RWPE1 (cell line): ENCODE measurements at regions not wholly inside any gene's neighbourhood (a gene's known extent, or its start where the extent isn't known, plus 50 kb on each side); places are given as distances from the start of the nearest gene placed in this dataset.

Source experiments
- CTCF ChIA-PET: fragments of 350-600 bp; sonication (Branson Sonifier 250); formaldehyde crosslinking; extraction: SDS; loops from one replicate; lab custom pipeline; 2021; lab: Yijun Ruan, JAX
- POLR2A ChIA-PET: fragments of 400-600 bp; formaldehyde crosslinking; extraction: SDS; loops from one replicate; lab custom pipeline; 2020; ENCODE audit warnings: antibody characterized with exemption; ENCODE audit not compliant: low non-redundant PET; lab: Yijun Ruan, JAX
- DNase-seq: peaks from one replicate; pipeline ENCODE4 v3.0.0; 2012; ENCODE audit warnings: low spot score
- H3K27ac ChIP-seq: fragments of 450-650 bp; 2 replicates; pipeline ENCODE4 v1.5.1; 2017
- TF ChIP-seq, protein P1 (sequence below): fragments of 450-650 bp; conservative IDR thresholded peaks from 2 replicates; pipeline ENCODE4 v1.5.1; 2017; ENCODE audit warnings: low read depth, mild to moderate bottlenecking

DNA sequence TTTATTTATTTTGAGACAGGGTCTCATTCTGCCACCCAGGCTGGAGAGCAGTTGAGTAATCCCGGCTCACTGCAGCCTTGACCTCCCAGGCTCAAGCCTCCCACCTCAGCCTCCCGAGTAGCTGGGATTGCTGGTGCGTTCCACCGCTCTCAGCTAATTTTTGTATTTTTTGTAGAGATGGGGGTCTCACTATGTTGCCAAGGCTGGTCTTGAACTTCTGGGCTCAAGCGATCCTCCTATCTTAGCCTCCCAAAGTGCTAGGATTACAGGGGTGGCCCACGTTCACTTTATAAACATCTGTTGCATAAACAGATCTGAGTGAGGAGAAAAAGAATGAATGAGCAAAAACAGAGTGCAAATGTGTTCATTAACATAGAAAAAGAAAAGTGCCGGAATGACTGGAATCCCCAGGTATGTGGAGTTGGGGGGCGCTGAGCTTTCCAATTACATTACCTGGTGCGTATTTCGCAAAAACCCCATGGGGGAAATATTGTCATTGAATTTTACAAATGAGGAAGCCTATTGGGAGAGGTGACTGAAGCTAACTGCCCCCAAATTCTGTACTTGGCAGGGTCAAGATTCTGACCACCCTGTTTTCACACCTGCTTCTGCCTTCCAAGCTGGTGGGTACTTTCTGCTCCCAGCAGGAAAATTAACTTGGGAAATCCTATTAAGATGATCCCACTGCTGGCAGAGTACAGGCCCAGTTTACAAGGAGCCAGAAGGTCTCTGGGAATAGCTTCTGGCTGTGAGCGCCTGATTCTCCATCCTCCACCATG, 207.7 kb upstream of the JARID2 start:
- POLR2A ChIA-PET, result no interaction called here
- no peak for DNase-seq

DNA sequence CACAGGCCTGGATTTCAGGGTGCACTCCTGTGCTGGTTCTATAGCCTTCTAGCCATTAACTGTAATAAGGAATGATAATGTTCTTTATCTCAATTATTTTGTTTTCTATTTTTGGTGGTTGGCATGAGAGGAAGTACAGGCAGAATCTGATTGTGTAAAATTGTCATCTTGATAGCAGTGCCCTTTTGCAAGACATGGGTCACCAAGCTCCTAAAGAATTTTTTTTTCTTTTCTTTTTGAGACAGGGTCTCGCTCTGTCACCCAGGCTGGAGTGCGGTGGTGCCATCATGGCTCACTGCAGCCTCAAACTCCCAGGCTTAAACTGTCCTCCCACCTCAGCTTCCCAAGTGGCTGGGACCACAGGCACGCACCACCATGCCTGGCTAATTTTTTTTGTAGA, 206.7 kb upstream of the JARID2 start:
- H3K27ac ChIP-seq, result no peak overlapping the region
- no peak for DNase-seq
- ChIA-PET CTCF (no interaction called here), POLR2A (no interaction called here)
- TF ChIP-seq, protein P1, sequence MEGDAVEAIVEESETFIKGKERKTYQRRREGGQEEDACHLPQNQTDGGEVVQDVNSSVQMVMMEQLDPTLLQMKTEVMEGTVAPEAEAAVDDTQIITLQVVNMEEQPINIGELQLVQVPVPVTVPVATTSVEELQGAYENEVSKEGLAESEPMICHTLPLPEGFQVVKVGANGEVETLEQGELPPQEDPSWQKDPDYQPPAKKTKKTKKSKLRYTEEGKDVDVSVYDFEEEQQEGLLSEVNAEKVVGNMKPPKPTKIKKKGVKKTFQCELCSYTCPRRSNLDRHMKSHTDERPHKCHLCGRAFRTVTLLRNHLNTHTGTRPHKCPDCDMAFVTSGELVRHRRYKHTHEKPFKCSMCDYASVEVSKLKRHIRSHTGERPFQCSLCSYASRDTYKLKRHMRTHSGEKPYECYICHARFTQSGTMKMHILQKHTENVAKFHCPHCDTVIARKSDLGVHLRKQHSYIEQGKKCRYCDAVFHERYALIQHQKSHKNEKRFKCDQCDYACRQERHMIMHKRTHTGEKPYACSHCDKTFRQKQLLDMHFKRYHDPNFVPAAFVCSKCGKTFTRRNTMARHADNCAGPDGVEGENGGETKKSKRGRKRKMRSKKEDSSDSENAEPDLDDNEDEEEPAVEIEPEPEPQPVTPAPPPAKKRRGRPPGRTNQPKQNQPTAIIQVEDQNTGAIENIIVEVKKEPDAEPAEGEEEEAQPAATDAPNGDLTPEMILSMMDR, result no peak

More for the DNA sequence above, 207.7 kb upstream of the JARID2 start:
- CTCF ChIA-PET, result interaction anchor here (0.5 kb wide), 1 partner anchor 76 kb away, joined by 3 read pairs; no protein-coding TSS in a partner anchor
- H3K27ac ChIP-seq, result no peak overlapping the region
- TF ChIP-seq, protein P1, result no peak

DNA sequence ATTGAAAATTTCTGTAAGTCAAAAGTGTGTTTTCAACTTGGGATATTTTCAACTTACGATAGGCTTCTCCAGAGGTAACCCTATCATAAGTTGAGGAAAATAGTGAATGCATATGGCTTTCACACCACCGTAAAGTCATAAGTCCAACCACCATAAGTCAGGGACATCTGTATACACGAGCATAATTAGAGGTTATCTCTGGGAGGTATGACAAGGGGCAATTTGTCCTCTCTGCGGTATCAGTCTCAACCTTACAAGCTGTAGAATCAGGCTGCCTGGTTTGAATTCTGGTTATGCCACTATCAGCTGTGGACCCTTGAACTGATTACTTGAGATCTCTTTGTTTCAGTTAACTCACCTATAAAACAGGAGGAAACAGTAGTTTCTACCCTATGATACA, 202.9 kb upstream of the JARID2 start:
- TF ChIP-seq, protein P1, result no peak
- H3K27ac ChIP-seq, result no peak overlapping the region
- POLR2A ChIA-PET, result no interaction called here
- CTCF ChIA-PET, result interaction anchor here (0.6 kb wide), 1 partner anchor 1248 kb away, joined by 5 read pairs; no protein-coding TSS in a partner anchor
- DNase-seq, result no peak

DNA sequence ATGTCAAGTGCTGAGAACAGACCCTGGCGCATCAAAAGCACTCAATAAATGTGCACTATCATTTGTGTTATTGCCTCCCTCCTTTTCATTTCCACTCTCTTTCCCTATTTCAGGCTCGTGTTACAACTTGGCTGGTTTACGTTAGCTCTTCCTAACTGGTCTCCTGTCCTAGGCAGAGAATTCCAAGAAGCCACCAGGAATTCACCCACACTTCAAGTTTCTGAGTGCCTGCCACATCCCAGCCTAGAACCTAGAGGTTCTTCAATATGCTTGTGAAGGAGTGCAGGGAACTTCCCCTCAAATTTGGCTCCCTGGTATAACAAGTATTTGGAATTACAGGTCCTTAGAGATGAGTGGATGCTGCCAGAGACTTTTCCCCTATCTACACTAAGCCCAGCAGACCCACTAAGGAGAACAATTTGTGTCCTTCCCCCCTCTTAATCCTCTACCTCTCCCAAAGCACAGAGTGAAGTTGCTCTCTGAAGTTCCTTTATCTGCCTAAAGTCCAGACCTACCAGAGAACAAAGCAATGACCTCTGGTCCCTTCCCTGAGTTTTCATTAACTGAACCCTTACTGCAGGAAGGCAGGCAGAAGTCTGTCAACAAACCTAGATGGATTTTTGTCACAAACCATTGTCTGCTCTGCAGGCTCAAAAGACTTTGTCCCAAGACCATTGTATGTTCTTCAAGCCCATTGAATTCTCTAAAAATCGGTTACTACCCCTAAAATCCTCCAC, 201.6 kb upstream of the JARID2 start:
- no peak overlapping the region for H3K27ac ChIP-seq
- ChIA-PET POLR2A (no interaction called here), CTCF (interaction anchor here (0.5 to 0.7 kb wide), 3 partner anchors 19 to 1540 kb away, joined by 3 to 4 read pairs (median 3); no protein-coding TSS in a partner anchor)
- TF ChIP-seq, protein P1, result no peak
- no peak for DNase-seq

DNA sequence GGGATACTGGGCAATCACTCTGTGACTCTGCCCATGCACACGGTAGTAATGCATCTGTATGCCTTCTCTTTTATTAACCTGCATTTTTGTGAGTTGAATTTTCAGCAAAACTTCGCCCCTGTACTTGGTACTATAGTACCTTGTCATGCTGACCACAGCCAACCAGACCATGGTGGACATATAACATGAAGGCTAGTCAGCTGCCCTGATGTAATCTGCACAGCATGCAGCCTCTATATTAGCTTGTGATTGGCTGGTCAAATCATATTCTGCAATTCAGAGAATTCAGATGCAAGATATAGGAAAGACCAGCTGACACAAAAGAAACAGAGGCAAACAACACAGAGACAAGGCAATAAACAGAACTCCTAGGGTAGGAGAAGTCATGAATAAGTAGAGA, 200.9 kb upstream of the JARID2 start:
- no peak for DNase-seq
- ChIA-PET CTCF (interaction anchor here (0.5 to 0.7 kb wide), 3 partner anchors 18 to 1540 kb away, joined by 3 to 4 read pairs (median 3); no protein-coding TSS in a partner anchor), POLR2A (no interaction called here)
- TF ChIP-seq, protein P1, result no peak
- H3K27ac ChIP-seq, result no peak overlapping the region

DNA sequence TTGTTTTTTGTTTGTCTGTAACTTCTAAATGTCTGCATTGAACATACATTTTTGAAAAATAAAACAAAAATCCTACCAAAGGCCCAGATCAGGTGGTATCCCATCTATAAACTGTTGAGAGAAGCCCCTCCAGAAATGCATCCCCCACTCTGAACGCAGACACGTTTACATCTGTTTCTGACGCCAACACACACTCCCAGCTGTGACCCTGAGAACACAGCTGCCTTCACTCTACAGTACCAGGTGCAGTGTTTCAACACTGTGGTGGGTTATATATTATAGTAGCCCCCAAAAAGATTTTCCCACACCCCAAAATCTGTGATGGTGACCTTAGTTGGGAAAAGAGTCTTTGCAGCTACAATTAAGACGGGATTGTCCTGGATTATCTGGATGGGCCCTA, 199.1 kb upstream of the JARID2 start:
- no peak for DNase-seq
- ChIA-PET POLR2A (no interaction called here), CTCF (no interaction called here)
- TF ChIP-seq, protein P1, result no peak
- H3K27ac ChIP-seq, result no peak overlapping the region
